ENCODE measurements at regions not wholly inside any gene's neighbourhood (a gene's known extent, or its start where the extent isn't known, plus 50 kb on each side); places are given as distances from the start of the nearest gene placed in this dataset.
"Not testable (repeated sequence)": the region's sequence is repeated elsewhere in the genome, so short reads cannot be mapped to it uniquely, and the experiment has no call there.

- DNase-seq (ENCODE audit: low spot score): no peak
Observed at GRCh38 chr20:52098186-52098585, 93.4 kb downstream of the ZFP64 start.

DNA sequence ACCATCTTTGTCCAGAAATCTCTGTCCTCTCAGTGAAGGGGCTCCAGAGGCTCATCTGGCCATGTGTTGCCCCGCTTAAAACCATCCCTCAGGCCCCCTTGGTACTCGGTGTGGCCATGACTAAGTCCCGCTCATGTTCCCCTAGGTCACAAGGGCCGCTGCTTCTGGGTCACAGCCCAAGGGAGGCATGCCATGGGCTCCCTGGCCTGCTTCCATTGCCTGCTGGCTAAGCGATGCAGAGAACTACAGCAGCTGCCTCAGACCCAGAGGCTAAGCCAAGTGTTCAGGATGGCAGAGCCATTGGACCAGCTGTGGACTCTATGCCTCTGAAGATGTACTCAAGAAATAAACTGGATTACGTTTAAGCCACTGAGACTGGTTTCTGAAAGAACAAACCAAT, 95.5 kb downstream of the ZFP64 start:
- DNase-seq (ENCODE audit: low spot score): no peak

- no peak for DNase-seq (ENCODE audit: low spot score)
Observed at GRCh38 chr20:52094693-52095092, 96.9 kb downstream of the ZFP64 start.

GRCh38 chr20:52093575-52093974, 98.0 kb downstream of the ZFP64 start:
- DNase-seq (ENCODE audit: low spot score): no peak

GRCh38 chr20:52090035-52090434, 101.5 kb downstream of the ZFP64 start:
- DNase-seq (ENCODE audit: low spot score): no peak

GRCh38 chr20:52087471-52087870, 104.1 kb downstream of the ZFP64 start:
- DNase-seq (ENCODE audit: low spot score): no peak

- DNase-seq (ENCODE audit: low spot score): no peak
Observed at GRCh38 chr20:52086878-52087277, 104.7 kb downstream of the ZFP64 start.

GRCh38 chr20:52084727-52085126, 106.9 kb downstream of the ZFP64 start:
- no peak for DNase-seq (ENCODE audit: low spot score)

GRCh38 chr20:52083627-52084232, 107.8 kb downstream of the ZFP64 start:
- DNase-seq (ENCODE audit: low spot score): peak; percentile 80

GRCh38 chr20:52082612-52083011, 109.0 kb downstream of the ZFP64 start:
- DNase-seq (ENCODE audit: low spot score): no peak

GRCh38 chr20:52081791-52082190, 109.8 kb downstream of the ZFP64 start:
- no peak for DNase-seq (ENCODE audit: low spot score)

GRCh38 chr20:52081066-52081465, 110.5 kb downstream of the ZFP64 start:
- no peak for DNase-seq (ENCODE audit: low spot score)

DNA sequence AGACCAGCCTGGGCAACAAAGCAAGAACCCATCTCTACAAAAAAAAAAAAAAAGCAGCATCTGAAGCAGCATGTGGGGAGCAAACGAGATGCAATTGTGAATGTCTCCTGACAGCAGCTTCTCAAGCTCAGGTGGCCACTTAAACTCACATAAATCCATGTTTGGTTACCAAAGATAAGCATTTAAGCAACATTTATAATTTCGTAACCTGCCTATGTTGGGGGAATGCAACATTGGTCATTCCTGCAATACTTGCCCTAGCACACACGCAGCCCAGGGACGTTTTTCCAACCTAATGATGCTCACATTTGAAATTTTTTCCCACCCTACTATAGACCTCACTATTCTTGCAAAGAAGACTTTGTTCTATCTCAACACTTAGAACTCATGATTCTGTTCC, 113.3 kb downstream of the ZFP64 start:
- DNase-seq (ENCODE audit: low spot score): peak; percentile 61

- DNase-seq (ENCODE audit: low spot score): no peak
Observed at GRCh38 chr20:52076164-52076563, 115.4 kb downstream of the ZFP64 start.

DNA sequence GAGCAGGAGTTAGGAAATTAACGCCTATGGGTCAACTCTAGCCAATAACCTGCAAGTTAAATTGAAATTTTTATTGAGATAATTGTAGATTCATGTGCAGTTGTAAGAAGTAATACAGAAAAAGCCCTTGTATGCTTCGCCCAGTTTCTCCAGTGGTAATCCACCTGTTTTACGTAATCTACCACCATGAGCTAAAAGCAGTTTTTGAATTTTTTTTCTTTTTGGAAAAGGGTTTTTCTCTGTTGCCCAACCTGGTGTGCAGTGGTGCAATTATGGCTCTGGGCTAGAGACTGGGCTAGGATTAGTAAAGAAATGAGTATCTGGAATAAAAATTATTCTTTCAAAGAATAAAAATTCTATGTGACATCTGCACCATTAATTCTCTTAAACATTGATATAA, 116.2 kb downstream of the ZFP64 start:
- DNase-seq (ENCODE audit: low spot score): no peak

DNA sequence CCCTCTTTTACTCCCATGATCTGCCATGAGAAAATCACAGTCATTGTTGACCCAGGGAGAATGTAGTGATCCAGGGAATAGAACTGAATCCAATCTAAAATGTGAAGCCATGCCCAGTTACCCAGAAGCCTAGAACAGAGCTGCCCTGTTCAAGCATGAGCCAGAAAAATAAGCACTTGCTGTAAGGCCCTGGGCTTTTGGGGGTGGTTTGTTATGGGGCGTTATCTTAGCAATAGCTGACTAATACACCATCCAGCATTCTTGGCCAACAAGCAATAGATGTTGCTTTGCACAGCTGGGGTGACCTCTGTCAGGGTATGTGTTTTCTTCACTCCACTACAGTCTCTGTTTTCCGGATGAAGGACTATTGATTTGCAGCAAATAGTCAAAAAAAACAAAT, 120.4 kb downstream of the ZFP64 start:
- no peak for DNase-seq (ENCODE audit: low spot score)

GRCh38 chr20:52064931-52065330, 126.6 kb downstream of the ZFP64 start:
- DNase-seq (ENCODE audit: low spot score): no peak

- DNase-seq (ENCODE audit: low spot score): no peak
Observed at GRCh38 chr20:52062452-52063209, 128.9 kb downstream of the ZFP64 start.

- DNase-seq (ENCODE audit: low spot score): peak; percentile 68
Observed at GRCh38 chr20:52060794-52061714, 130.5 kb downstream of the ZFP64 start.

DNA sequence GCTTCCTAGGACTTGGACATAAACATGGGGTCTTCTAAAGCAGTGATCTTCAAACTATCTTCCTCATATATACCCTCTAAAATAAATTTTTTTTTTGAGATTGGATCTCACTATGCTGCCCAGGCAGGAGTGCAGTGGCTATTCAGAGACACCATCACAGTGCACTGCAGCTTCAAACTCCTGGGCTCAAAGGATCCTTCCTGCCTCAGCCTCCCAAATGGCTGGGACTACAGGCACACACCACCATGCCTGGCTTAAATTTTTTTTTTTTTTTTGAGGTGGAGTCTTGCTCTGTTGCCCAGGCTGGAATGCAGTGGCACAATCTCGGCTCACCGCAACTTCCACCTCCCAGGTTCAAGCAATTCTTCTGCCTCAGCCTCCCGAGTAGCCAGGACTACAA, 134.4 kb downstream of the ZFP64 start:
- DNase-seq (ENCODE audit: low spot score): not testable (repeated sequence)

GRCh38 chr20:52056203-52057062, 135.1 kb downstream of the ZFP64 start:
- no peak for DNase-seq (ENCODE audit: low spot score)

- DNase-seq (ENCODE audit: low spot score): no peak
Observed at GRCh38 chr20:52054123-52054522, 137.5 kb downstream of the ZFP64 start.
